HG02885 (cell line): ENCODE measurements at regions not wholly inside any gene's neighbourhood (a gene's known extent, or its start where the extent isn't known, plus 50 kb on each side); places are given as distances from the start of the nearest gene placed in this dataset.
"Not testable (repeated sequence)": the region's sequence is repeated elsewhere in the genome, so short reads cannot be mapped to it uniquely, and the experiment has no call there.

Experiments used
- ATAC-seq: cut with Tn5 transposase; IDR thresholded peaks from one replicate; pipeline ENCODE4 v1.9.1; 2021; ENCODE audit warnings: mild to moderate bottlenecking; ENCODE audit not compliant: unreplicated experiment, poor library complexity

- no peak for ATAC-seq
These were observed 491.3 kb downstream of the IRS1 start for GRCh38 chr2:226308323-226308680.

DNA sequence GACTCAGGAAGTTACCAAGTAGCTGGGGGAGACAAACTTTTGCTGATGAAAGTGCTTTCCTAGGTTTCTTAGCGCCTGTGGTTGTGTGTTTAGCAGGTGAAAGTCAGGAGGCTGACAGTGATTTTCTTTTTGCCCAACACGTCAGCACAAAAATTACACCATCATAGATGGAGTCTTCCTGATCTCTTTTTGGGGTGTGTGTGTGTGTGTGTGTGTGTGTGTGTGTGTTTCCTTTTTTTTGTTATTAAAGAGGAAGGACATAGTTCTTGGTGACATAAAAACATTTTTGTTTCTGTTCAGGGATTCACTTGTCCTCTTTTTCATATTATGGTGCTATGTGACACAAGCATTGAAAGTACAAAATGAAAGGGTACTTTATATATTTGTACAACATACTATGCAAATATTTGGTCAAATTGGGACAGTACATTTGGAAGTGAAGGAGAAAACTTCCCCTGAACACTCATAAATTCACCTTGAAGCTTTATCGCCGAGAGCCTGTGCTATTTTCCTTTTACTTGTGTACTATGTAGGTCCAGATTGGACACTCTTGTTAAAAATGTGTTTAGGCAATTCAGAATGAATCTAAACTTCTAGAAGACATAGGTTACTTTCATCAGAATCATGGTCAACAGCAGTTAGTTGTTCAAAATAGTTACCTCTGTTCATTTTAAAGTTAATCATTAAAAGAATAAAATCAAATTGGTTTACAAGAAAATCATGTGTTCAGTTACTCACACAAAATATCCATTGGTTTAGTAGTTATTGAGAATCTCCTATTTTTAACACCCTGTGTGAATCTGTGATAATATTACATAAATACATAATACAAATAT, 491.9 kb downstream of the IRS1 start:
- no peak for ATAC-seq

- ATAC-seq: no peak
These were observed 492.7 kb downstream of the IRS1 start for GRCh38 chr2:226306969-226307368.

DNA sequence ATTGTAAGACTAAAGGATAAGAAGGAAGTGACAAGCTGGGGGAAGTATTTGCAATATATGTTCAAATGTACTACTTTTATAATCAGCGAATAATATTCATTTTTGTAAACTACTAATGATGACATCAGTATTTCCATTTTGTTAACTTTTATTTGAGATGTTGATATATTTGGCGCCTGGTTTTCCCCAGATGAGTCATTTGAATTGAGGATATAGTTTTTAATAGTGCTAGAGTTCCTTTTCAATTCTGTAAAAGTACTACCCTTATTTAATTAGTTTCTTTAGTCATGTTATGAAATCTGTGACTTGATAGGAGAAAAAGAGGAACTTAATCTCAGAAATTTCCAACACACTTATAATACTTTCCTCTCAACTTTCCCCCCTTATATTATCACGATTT, 495.3 kb downstream of the IRS1 start:
- ATAC-seq: no peak

DNA sequence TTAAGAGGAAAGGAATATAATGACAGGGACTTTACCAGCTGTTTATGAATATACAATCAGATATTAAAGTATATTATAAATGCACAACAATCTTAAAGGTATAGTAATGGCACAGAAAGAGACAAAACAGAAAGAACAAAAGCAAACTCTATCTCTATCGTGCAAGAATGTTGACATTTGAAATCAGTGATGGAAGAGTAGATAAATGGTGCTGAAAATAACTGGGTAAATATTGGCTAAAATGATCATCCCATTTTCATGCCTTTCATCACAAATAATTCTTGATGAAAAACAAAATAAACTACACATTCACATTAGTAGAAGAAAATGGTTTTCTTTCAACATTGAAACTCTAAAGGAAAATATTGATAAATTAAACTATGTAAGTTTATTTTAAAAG, 495.9 kb downstream of the IRS1 start:
- ATAC-seq: no peak

DNA sequence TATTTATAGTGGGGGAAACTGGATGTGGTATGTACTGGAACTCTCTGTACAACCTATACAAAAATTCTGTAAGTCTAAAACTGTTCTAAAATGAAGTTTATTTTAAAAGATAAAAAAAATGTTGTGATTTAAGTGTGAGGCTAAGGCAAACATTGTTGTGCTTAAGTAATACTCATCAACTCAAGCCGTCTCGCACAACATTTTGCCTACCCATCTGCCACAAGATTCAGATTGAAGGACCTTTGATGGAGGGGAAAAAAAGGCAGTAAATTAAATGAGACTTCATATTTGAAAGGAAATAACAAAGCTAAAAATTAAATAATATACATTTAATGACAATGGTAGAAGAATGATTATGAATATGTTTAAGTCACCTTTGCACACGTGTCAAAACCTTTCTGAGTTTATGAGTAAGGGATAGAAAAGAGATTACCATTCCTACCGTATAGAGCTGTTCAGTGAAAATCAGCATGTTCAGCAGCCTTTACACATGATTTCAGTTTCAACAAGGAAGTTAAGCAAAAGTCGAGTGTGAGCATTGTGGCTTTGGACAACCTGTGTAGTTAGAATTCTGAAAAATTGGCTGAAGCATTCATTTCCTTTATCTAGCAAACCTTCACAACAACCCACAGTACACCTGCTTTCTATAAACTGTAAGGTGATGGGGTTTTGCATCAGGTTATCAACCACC, 499.3 kb downstream of the IRS1 start:
- peak; percentile 85 for ATAC-seq

DNA sequence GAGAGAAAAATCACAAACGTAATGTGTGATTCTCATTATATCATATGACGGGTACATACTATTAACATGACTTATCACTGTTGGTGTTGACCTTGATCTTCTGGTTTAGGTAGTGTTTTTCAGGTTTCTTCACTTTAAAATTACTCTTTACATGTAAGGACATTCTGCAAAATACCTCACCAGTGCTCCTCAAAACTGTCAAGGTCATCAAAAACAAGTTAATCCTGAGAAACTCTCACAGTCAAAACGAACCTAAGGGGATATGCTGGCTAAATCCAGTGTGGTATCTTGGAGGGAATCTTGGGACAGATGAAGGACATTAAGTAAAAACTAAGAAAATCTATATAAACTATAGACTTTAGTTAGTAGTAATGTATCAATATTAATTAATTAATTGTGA, 499.8 kb downstream of the IRS1 start:
- ATAC-seq: no peak

- ATAC-seq: no peak
These were observed 503.9 kb downstream of the IRS1 start for GRCh38 chr2:226295681-226296080.

DNA sequence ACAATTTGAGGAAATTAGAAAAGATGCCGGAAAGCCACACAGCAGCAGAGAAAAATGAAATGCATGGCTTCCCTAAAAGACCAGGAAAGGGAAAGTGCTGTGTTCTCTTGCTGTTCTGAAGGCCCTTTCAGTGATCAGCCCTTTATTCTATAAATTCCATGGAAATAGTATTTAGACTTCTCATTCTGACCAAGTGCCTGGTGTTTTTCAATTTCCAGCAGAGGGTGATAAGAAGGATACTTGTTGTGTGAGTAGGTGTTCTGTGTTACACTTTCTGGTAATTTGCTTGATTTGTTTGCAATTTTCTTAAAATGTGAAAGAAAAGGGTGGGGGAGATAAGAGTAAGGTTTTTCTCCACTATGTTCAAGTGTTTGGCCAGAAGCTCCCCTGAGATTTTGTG, 504.5 kb downstream of the IRS1 start:
- ATAC-seq: no peak

- not testable (repeated sequence) for ATAC-seq
These were observed 508.3 kb downstream of the IRS1 start for GRCh38 chr2:226291281-226291680.

DNA sequence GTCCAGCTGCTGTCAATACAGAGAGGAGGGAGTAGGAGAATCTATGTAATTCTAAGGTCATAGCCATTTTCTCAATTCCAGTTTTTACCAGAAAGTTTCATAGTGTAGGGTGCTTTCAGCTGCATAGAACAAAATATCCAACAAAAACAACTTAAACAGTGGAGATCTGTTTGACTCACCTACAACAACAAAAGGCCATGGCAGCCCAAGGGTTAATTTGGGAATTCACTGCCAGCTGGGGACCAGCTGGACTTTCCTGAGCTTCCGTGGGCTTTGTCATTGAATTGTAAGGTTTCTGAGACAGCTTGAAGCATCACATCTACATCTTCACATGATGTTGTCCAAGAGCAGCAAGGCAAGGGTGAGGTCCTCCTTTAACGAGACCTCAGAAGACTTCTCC, 512.7 kb downstream of the IRS1 start:
- ATAC-seq: no peak

DNA sequence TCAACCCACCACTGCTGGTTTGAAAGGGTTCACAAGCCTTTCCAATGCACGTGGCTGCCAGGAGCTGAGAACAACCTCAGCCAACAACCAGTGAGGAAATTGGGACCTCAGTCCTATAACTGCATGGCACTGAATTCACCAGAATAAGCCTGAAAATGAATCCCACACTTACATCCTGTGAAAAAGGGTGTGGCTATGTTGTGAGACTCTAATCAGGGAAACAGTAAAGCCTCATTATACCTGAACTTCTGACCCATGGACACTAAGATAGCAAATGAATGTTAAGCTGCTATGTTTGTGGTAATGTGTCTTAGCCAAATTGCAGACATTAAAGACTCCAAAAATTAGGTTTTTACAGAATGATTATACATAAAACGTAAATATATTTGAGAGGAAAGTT, 515.8 kb downstream of the IRS1 start:
- no peak for ATAC-seq

DNA sequence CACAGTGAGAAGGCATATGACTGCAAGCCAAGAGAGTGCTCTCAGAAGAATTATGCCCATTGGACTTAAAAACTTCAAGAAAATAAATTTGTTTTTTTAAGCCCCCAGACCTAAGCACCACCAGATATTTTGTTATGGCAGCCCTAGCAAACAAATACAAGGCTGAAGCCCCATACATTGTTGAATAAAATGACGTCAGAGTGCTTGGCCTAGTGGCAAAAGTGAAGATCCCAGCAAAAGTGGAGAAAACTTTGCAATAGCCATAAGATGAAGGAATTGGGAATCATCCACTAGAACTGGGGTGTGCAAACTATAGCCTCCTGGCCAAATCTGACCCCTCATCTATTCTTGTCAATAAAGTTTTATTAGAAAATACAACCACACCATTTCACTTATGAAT, 517.5 kb downstream of the IRS1 start:
- ATAC-seq: no peak

DNA sequence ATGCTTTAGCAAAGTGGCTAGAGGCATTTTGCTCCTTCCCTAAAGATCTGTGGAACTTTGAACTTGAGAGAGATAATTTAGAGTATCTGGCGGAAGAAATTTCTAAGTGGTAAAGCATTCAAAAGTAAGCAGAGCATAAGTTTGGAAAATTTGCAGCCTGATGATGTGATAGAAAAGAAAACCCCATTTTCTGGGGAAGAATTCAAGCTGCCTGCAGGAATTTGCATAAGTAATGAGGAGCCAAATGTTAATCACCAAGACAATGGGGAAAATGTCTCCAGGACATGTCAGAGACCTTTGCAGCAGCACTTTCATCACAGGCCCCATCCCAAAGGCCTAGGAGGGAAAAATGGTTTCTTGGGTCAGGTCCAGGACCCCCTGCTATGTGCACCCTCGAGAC, 519.5 kb downstream of the IRS1 start:
- not testable (repeated sequence) for ATAC-seq

- ATAC-seq: no peak
These were observed 524.4 kb downstream of the IRS1 start for GRCh38 chr2:226275215-226275614.

GRCh38 chr2:226274143-226274542, 525.5 kb downstream of the IRS1 start:
- no peak for ATAC-seq

DNA sequence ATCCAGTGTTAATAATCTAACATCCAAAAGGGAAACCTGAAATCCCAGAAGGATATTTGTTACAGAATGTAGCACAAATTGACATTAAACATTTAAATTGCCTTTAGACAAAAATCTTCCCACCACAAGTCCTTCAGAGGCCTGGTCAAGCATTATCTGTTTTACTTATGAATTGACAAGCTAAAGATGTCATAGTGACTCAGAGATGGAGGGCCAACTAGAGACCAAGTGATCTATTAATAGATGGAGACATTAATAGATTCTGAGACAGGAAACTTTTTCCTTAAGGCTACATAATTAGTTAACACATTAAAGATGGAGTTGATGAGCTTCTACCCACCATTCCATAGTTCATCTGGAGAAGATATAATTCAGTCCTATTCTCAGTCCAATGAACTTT, 526.2 kb downstream of the IRS1 start:
- no peak for ATAC-seq

DNA sequence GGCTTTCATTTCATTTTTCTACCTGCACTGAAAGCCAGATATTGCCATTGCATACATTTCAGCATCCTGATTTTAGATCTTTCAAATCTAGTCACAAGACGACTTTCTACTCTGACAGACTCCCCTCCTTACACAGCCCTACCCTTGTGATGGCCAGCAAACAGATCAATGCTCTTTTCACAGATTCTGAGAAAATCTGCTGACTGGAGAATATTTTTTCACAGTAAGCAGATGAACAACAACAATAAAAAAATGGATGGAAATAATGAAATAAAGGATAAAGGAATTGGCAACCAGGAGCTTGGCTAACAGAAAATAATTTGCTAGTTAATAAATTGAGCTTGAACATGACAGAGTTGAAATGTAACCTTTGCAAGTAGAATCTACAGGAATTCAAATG, 527.2 kb downstream of the IRS1 start:
- ATAC-seq: no peak

DNA sequence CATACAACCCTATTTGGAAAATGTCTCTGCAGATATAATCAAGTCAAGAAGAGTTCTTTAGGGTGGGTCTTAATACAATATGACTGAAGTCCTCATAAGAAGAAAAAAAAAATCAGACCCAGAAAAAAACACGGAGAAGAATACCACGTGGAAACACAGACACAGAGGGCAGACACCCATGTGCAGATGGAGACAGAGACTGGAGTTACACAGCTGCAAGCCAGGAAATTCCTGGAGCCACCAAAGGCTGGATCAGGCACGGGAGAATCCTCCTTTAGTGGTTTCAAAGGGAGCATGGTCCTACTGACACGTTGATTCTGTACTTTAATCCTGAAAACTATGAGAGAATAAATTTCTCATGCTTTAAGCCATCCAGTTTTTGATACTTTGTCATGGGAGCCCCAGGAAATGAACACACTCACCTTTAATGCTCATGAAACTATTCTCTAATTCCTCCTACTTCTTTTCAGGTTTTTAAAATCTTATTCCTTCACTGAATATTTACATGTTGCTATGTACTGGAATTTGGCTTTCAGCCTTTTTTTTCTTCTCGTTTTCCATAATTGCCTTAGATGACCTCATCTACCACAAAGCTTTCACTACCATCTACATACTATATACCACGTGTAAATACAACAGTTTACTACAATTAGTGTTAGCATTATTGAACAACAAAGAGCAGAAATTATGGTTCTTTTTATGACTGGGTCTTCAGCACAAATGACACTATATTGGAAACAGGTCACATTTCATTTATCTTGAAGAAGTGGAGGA, 529.1 kb downstream of the IRS1 start:
- ATAC-seq: no peak

DNA sequence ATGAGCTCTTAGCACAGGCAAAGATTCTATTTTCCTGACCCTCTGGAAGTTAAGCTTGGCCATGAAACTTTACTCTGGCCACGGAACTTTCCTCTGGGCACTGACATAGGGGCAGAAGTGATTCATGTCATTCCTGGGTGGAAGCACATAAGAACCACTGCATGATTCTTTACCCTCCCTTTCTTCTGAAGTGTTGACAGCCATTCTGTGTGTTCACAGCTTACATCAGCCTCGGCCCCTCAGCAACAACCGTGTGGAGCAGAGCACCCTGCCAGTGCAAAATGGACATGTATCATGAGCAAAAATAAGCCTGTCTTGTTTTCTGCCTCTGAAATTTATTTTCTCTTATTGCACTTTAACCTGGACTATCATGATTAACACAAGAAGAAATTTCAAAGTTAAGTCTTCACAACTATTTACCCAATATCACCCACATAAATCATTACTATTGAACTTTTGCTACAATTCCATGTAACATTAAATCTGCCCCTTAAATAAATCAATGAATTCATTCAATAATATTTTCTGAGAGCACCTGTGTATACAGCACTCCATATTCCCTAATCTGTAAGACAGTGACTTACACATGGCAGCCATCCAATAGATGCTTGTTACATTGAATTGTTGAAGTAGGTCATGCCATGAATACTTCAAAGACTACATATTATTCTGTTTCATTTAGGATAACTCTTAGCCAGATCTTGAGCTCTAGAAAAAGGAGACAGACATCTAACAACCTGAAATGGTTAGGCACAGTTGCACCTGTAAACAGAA, 531.9 kb downstream of the IRS1 start:
- no peak for ATAC-seq
